ENCODE measurements at regions not wholly inside any gene's neighbourhood (a gene's known extent, or its start where the extent isn't known, plus 50 kb on each side); places are given as distances from the start of the nearest gene placed in this dataset.

DNA sequence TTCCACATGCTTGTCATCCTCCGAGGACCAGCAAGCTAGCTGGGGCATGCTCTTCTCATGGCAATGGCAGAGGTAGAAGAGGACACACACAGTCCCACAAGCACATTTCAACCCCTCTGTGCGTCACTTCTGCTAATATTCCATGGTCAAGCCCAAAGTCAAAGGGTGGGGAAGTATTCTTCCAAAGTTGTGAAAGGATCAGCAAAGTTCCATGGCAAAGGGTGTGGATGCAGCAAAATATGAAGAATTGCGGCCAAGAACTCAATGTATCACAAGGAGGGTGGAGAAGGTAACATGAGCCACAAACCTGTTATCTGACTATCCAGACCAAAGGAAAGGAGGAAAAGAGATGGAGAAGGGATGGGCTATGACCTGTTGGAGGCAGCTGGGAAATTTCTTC, 71.2 kb upstream of the SNRK start:
- no peaks in the 10 kb centered on the region for H3K27me3 Mint-ChIP-seq
- no peaks in the 10 kb centered on the region for H3K9me3 Mint-ChIP-seq
- DNase-seq = no peak
- peaks cover 37% of the 10 kb centered on the region for H3K4me1 Mint-ChIP-seq
- no peaks in the 10 kb centered on the region for H3K36me3 Mint-ChIP-seq
- H3K4me3 Mint-ChIP-seq = no peak overlapping the region
- H3K27ac Mint-ChIP-seq = no peak overlapping the region

DNA sequence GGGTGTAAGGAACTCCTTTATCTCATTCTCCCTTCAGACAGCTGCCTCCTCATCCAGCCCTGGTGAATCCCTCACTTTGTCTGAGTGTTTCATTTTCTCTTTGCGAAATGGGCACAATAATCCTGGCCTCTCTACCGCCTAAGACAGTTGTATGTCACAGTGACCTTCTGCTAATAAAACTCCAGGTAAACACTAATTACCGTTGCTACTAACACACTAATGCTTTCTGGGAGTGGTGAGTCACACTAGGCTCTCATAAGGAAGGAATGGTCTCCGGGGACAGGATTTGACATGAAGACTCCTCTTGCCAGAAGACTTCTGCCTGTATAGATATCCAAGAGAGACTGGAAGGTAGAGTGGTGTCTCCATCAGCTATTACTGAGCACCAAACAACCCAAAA, 71.7 kb upstream of the SNRK start:
- Mint-ChIP-seq H3K27ac (peak overlapping the region; percentile 9), H3K36me3 (no peaks in the 10 kb centered on the region), H3K4me1 (peaks cover 37% of the 10 kb centered on the region), H3K9me3 (no peaks in the 10 kb centered on the region), H3K27me3 (no peaks in the 10 kb centered on the region), H3K4me3 (no peak overlapping the region)
- no peak for DNase-seq

DNA sequence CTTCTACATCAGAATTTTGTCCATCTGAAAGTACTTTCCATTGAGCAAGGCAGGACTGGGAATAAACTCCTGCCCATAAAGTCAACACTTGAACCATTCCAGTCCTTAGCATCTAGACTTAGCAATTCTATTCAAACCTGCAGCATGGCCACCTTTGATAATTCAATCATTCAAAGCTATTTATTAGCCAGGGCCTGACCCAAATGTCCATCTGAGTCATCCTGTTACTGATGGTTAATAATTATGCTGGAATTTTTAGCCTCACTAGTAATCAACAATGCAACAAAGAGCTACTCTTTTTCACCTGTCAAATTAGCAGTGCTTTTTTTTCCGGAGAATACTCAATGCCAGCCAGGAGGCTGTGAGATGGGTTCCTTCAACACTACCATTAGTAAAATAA, 72.7 kb upstream of the SNRK start:
- H3K9me3 Mint-ChIP-seq = no peaks in the 10 kb centered on the region
- H3K4me3 Mint-ChIP-seq = no peak overlapping the region
- no peaks in the 10 kb centered on the region for H3K27me3 Mint-ChIP-seq
- H3K36me3 Mint-ChIP-seq = no peaks in the 10 kb centered on the region
- no peak for DNase-seq
- H3K4me1 Mint-ChIP-seq = peaks cover 34% of the 10 kb centered on the region
- no peak overlapping the region for H3K27ac Mint-ChIP-seq

DNA sequence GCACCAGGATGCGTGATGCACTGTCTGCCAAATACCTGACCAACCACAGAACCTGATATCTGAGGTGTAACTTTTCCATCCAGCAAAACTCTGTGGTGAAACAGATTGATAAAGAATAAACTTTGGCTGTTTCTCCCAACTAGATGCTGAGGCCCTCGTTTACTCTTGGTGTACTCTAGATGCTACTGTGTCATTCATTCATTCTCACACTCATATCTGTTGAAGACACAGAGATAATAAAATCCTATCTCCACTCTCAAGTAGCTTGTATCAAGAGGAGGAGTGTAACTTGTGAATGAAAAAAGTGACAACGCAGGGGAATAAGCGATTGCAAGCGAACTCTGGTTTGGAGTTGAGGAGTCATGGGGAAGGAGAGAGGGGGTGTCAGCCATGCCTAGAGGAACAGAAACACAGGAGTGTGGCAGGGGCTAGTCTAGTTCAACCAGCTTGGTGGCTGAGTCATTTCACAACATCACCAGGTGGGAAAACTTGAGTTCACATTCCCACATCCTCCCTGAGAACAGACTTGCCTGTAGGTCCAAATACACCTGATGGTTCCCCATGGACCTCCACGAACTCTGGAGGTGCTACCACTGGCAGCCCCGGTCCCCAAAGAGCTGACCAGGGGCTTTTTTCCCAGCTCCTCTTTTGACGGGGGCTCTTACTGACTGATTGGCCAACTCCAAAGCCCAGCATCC, 73.3 kb upstream of the SNRK start:
- H3K4me1 Mint-ChIP-seq = peaks cover 29% of the 10 kb centered on the region
- H3K27ac Mint-ChIP-seq = no peak overlapping the region
- no peaks in the 10 kb centered on the region for H3K9me3 Mint-ChIP-seq
- no peak overlapping the region for H3K4me3 Mint-ChIP-seq
- no peaks in the 10 kb centered on the region for H3K27me3 Mint-ChIP-seq
- H3K36me3 Mint-ChIP-seq = no peaks in the 10 kb centered on the region
- DNase-seq = no peak

DNA sequence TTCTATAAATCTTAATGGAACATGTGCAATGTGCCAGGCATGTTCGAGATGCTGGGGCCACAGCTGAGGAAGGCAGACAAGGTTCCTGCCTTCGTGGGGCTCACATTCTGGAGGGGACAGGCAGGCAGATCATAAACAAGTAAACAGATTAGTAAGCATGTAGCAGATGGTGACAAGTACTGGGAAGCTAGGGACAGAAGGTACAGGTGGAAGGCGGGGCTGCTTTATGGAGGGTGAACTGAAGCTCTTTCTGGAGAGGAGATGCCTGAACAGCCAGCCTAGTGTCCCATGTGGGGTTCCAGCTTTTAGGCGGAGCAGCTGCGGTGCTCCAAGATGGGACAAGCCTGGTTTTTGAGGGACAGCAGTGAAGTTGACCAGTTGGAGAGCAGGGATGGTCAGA, 74.7 kb upstream of the SNRK start:
- H3K36me3 Mint-ChIP-seq = no peaks in the 10 kb centered on the region
- DNase-seq = no peak
- H3K27me3 Mint-ChIP-seq = no peaks in the 10 kb centered on the region
- H3K4me3 Mint-ChIP-seq = no peak overlapping the region
- H3K4me1 Mint-ChIP-seq = peaks cover 20% of the 10 kb centered on the region
- no peak overlapping the region for H3K27ac Mint-ChIP-seq
- H3K9me3 Mint-ChIP-seq = no peaks in the 10 kb centered on the region

DNA sequence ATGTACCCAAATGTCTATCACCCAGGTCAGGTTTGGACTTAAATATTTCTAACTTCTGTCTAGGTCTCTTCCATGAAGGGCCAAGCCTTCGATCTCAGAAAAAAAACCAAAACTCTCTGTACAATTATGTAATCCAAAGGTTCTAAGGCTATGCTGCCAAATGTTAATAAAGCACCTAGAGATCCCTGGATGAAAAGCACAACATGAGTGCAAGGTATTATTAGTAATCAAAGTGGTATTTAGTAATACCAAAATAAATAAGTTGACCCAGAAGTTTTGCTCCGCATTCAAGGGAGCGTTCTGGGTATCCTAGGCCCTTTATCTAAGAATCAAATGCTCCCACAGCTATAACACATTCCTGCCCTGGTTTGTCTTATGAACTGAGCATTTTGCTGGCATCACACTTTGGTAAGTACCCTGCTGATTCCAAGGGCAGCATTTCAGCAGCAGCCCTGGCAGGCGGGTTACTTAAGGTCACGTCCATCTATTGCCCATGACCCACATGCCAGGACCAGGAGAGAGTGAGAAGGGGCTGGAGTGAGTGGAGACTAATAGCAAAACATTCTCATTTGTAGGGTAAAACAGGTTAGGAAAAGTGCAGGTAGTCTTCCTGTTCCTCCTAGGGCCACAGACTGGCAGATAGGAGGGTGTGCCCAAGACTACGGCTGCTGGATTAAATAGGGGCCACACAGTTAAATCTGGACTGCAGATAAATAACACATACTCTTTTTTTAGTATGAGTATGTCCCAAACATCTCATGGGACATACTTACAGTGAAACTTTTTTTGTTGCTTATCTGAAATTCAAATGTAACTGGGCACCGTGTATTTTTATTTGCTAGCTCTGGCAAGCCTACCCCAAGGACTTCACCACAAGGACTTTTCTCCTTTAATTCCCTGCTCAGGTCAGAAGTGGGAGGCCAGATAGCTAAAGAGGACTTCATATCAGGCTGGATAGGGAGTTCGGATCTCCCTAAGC, 76.0 kb upstream of the SNRK start:
- Mint-ChIP-seq H3K4me3 (no peak overlapping the region), H3K9me3 (no peaks in the 10 kb centered on the region), H3K27ac (no peak overlapping the region), H3K27me3 (no peaks in the 10 kb centered on the region), H3K36me3 (no peaks in the 10 kb centered on the region), H3K4me1 (peaks cover 13% of the 10 kb centered on the region)
- no peak for DNase-seq

DNA sequence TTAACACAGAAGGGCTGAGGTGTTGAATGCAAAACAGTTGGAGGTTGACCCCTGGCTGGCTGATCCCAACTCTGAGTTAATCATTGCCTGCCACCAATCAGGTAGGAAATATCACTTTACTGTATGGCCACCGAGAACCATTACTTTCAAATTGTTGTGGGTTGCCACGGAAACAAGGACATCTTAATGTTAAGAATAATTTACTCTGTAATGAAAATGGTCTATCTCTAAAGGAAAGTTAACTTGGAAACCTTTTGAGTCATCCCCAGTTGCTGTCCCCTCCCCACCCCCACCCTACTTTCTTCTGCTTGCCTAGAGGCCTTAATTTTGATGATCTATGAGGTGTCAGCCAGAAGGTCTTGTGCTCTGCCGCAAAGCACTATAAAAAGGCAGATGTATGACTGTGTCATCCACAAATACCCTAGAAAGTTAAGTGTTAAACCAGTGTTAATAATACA, 78.7 kb upstream of the SNRK start:
- DNase-seq = no peak
- no peak overlapping the region for H3K4me3 Mint-ChIP-seq
- H3K9me3 Mint-ChIP-seq = no peaks in the 10 kb centered on the region
- no peaks in the 10 kb centered on the region for H3K36me3 Mint-ChIP-seq
- H3K27ac Mint-ChIP-seq = no peak overlapping the region
- no peaks in the 10 kb centered on the region for H3K27me3 Mint-ChIP-seq
- H3K4me1 Mint-ChIP-seq = peaks cover 4% of the 10 kb centered on the region

DNA sequence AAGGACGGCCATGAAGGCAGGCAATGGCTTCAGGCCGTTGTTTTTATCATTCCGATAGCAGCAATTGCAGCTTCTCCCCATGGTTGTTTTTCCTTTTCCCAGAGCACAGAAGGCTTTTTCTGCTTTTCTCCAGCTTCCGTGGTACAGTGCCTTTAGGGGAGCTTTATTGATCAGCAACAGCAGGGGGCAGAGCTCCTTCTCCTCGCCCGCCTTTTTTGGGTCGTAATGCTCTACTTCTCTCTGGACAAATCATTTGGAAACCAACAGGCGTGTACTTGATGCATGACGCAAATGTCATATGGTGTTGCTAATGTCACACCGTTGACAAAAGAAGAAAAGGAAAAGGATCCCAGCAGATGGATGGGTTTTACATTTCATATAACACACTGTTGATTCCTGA, 79.7 kb upstream of the SNRK start:
- Mint-ChIP-seq H3K4me3 (no peak overlapping the region), H3K27me3 (no peaks in the 10 kb centered on the region), H3K4me1 (peaks cover 4% of the 10 kb centered on the region), H3K36me3 (no peaks in the 10 kb centered on the region), H3K9me3 (no peaks in the 10 kb centered on the region), H3K27ac (no peak overlapping the region)
- no peak for DNase-seq

DNA sequence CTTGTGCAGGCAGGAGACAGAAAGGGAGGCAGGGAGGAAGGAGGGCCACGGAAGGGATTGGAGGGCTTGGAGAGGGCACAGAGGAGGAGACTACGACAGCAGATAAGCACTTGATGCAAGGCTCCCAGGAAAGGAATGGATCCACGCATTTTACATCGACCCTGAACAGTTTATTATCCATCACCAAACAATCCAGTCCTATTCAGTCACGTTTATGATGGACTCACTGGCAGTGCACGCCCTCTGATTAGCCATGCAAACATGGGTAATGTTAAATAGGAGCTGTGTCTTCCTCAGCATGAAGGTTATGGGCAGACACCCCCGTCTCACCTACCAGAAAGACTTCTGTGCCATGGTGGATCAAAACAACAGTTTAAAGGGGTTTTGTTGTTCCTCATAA, 80.2 kb upstream of the SNRK start:
- Mint-ChIP-seq H3K4me1 (peaks cover 7% of the 10 kb centered on the region), H3K36me3 (no peaks in the 10 kb centered on the region), H3K9me3 (no peaks in the 10 kb centered on the region), H3K4me3 (no peak overlapping the region), H3K27me3 (no peaks in the 10 kb centered on the region), H3K27ac (no peak overlapping the region)
- no peak for DNase-seq

DNA sequence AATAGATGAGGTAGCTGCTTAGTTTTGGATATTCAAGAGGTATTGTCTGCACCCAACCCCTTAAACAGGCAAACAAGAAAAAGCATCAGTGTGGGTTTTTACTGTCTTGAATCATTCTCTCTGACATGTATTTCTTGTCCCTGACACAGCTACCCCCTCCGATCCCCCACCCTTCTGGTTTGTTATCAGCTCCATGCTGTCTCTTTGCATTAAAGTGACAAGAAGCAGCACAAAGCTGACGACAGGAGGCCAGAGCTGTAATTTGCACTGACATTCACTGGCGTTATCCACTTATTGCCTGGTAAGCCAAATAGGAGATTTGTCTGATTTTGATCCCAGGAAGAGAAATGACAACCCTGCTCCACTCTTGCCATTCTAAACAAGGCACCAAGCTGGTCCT, 83.3 kb upstream of the SNRK start:
- no peak for DNase-seq
- no peaks in the 10 kb centered on the region for H3K27me3 Mint-ChIP-seq
- H3K36me3 Mint-ChIP-seq = no peaks in the 10 kb centered on the region
- peaks cover 22% of the 10 kb centered on the region for H3K4me1 Mint-ChIP-seq
- H3K4me3 Mint-ChIP-seq = no peak overlapping the region
- H3K9me3 Mint-ChIP-seq = no peaks in the 10 kb centered on the region
- no peak overlapping the region for H3K27ac Mint-ChIP-seq

DNA sequence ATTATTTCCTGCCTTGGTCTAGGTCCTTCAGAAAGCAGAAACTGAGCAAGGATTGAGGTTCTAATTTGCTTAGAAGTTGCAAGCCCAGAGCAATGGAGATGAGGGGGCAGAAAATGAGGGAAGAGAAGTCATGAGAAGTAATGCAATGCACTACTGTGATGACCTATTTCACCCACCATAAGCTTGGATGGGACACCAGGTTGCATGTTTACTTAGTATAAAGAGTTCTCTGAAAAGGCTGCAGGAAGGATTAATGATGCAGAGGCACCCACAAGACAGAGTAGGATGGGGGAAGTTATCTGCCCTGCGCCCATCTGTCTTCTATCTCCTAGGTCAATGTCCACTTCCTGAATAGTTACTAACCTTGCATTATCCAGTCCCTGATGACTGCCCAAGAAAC, 84.8 kb upstream of the SNRK start:
- no peak for DNase-seq
- H3K4me1 Mint-ChIP-seq = peaks cover 28% of the 10 kb centered on the region
- no peaks in the 10 kb centered on the region for H3K27me3 Mint-ChIP-seq
- no peaks in the 10 kb centered on the region for H3K36me3 Mint-ChIP-seq
- no peak overlapping the region for H3K4me3 Mint-ChIP-seq
- H3K27ac Mint-ChIP-seq = no peak overlapping the region
- H3K9me3 Mint-ChIP-seq = no peaks in the 10 kb centered on the region

DNA sequence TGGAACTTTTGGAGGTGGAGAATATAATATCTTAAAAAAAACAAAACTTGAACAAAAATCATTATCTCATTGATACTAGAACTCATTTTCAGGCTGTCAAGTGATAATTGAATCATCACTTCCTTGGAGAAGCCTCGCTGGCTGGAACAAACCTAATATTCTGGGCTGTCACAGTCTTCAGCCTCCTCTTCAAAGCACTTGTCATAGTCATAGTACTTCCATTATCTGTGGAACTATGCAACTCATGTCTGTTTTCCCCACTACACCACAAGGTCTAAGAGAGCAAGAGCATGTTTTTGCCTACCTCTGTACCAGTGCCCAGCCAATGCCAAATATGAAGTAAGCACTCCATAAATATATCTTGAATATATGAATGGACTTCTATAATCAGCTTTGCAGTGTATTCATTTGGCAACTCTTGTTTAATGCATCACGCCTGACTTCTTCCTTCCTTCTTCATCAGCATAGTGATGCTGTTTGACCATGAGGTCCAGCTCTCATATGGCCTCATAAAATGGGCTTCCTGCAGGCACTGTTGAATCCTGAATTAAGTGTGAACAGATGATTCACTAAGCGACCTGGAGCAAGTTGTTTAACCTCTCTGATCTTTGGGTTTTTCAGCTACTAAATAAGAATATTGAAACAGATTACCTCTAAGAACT, 86.6 kb upstream of the SNRK start:
- H3K9me3 Mint-ChIP-seq = no peaks in the 10 kb centered on the region
- H3K27ac Mint-ChIP-seq = no peak overlapping the region
- no peaks in the 10 kb centered on the region for H3K36me3 Mint-ChIP-seq
- H3K27me3 Mint-ChIP-seq = no peaks in the 10 kb centered on the region
- peaks cover 45% of the 10 kb centered on the region for H3K4me1 Mint-ChIP-seq
- no peak for DNase-seq
- no peak overlapping the region for H3K4me3 Mint-ChIP-seq

DNA sequence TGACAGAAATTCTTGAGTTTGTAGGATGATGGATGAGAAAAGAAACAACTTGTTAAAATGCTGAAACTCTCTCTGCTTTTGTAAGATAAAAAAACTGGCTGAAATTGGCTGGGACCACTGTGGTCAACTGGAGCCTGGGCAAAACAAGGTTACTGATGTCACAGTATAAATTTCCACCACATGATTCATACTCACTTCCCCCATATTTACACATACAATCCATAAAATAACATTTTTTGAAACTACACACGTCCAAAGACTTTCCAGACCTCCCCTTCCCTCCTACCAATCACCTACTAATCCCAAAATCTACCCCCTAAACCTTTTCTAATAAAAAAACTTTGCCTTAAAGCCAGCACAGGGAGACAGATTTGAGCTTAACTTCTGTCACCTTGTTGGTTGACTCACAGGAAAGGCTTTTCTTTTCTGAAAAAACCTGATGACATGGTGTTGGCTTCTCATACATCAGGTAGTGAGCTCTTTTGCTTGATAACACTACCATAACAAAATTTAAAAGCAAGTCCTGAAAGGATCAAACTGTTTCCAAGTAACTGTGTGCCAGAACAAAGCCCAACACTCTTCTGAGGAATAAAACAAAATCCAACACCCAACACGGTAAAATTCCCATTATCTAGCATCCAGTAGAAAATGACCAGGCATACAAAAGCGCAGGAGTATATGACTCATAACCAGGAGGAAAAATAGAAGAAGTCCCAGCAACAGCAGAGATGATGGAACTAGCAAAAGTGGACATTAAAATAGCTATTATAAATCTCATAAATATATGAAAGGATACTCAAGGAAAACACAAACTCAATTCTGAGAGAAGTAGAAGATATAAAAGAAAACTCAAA, 87.3 kb upstream of the SNRK start:
- H3K36me3 Mint-ChIP-seq = no peaks in the 10 kb centered on the region
- no peak for DNase-seq
- H3K4me1 Mint-ChIP-seq = peaks cover 52% of the 10 kb centered on the region
- H3K4me3 Mint-ChIP-seq = no peak overlapping the region
- H3K27ac Mint-ChIP-seq = peak overlapping the region; percentile 10
- H3K27me3 Mint-ChIP-seq = no peaks in the 10 kb centered on the region
- no peaks in the 10 kb centered on the region for H3K9me3 Mint-ChIP-seq

DNA sequence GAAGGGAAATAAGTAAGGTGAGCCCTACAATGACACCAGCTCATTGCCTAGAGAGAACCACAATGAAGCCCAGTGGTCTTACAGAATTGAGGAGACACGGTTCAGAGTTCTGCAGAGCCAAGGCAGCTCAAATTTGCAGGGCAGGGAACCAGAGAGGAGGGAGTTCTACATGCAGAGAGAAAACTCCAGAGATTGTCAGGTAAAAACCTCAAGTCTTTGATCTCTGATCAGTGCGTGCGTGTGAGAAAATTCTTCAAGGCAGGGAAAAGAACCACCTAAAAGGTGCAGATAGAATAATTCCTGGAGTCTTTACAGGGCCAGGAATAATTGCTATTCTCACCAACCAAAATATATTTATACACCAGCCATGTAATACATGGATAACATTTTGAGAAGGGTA, 88.0 kb upstream of the SNRK start:
- no peaks in the 10 kb centered on the region for H3K27me3 Mint-ChIP-seq
- no peaks in the 10 kb centered on the region for H3K36me3 Mint-ChIP-seq
- H3K4me3 Mint-ChIP-seq = no peak overlapping the region
- peaks cover 58% of the 10 kb centered on the region for H3K4me1 Mint-ChIP-seq
- no peaks in the 10 kb centered on the region for H3K9me3 Mint-ChIP-seq
- peak overlapping the region; percentile 56 for H3K27ac Mint-ChIP-seq
- DNase-seq = no peak

DNA sequence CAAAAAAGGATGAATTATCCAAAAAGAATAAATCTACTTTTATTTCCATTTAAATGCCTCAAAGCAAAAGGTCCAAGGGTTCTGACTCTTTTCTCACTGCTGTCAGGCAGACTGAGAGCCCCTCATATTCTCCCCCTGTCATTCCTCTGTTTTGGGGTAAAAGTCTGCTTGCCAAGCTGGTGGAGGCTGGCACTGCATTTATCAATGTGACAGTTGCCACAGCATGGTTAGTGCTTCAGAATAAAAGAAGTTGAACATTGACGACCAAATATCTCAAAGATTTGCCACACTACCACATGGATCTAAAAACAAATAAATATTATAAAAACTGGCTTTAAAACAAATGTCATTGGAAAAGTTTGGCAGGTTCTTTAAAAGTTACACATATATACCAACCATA, 89.2 kb upstream of the SNRK start:
- Mint-ChIP-seq H3K9me3 (no peaks in the 10 kb centered on the region), H3K27ac (no peak overlapping the region), H3K4me3 (no peak overlapping the region), H3K36me3 (no peaks in the 10 kb centered on the region), H3K4me1 (peaks cover 69% of the 10 kb centered on the region), H3K27me3 (no peaks in the 10 kb centered on the region)
- no peak for DNase-seq
